Choroid plexus epithelial cell (primary cell): ENCODE measurements at regions not wholly inside any gene's neighbourhood (a gene's known extent, or its start where the extent isn't known, plus 50 kb on each side); places are given as distances from the start of the nearest gene placed in this dataset.

Experiments used
- DNase-seq: peaks from one replicate; pipeline ENCODE4 v3.0.0-alpha.2; 2010; ENCODE audit warnings: low read depth
- H3K4me3 ChIP-seq: 2 replicates; pipeline ENCODE4 v1.5.1; 2011; ENCODE audit warnings: low read depth, mild to moderate bottlenecking, control low read depth, low read length, moderate library complexity
- CTCF ChIP-seq: conservative IDR thresholded peaks from 2 replicates; pipeline ENCODE4 v1.5.1; 2011; ENCODE audit warnings: low read depth, mild to moderate bottlenecking, control low read depth, inconsistent platforms, low read length, moderate library complexity

- H3K4me3 ChIP-seq = no peak overlapping the region
- TF ChIP-seq CTCF = no peak
- DNase-seq = no peak
Observed at GRCh38 chr16:86291491-86291890, 218.8 kb upstream of the FOXF1 start.

- no peak overlapping the region for H3K4me3 ChIP-seq
- no peak for DNase-seq
- TF ChIP-seq CTCF = no peak
Observed at GRCh38 chr16:86292171-86292775, 218.1 kb upstream of the FOXF1 start.

- no peak overlapping the region for H3K4me3 ChIP-seq
- TF ChIP-seq CTCF = no peak
- DNase-seq = no peak
Observed at GRCh38 chr16:86292942-86293341, 217.4 kb upstream of the FOXF1 start.

- TF ChIP-seq CTCF = no peak
- DNase-seq = no peak
- no peak overlapping the region for H3K4me3 ChIP-seq
Observed at GRCh38 chr16:86293906-86294305, 216.4 kb upstream of the FOXF1 start.

- no peak for TF ChIP-seq CTCF
- no peak overlapping the region for H3K4me3 ChIP-seq
- DNase-seq = peak; percentile 30
Observed at GRCh38 chr16:86294535-86295196, 215.7 kb upstream of the FOXF1 start.

- H3K4me3 ChIP-seq = no peak overlapping the region
- TF ChIP-seq CTCF = no peak
- no peak for DNase-seq
Observed at GRCh38 chr16:86296256-86296655, 214.1 kb upstream of the FOXF1 start.

- peak; percentile 4 for DNase-seq
- H3K4me3 ChIP-seq = no peak overlapping the region
- no peak for TF ChIP-seq CTCF
Observed at GRCh38 chr16:86297391-86297790, 212.9 kb upstream of the FOXF1 start.
